Limb (tissue), 2 donors: ENCODE measurements at regions not wholly inside any gene's neighbourhood (a gene's known extent, or its start where the extent isn't known, plus 50 kb on each side); places are given as distances from the start of the nearest gene placed in this dataset.
"Not testable (repeated sequence)": the region's sequence is repeated elsewhere in the genome, so short reads cannot be mapped to it uniquely, and the experiment has no call there.

ENCODE experiments used
- DNase-seq, 2 donors: peaks; one replicate each; pipeline ENCODE4 v3.0.0-alpha.2; 2016; ENCODE audit errors: extremely low spot score in 2 of 2

GRCh38 chrX:15127010-15127409 lies 142.9 kb downstream of the ASB9 start:
- no peak for DNase-seq

- DNase-seq: no peak
Observed at GRCh38 chrX:15116900-15117299, 153.0 kb downstream of the ASB9 start.

- peak in 1 of 2 donors; percentile 12 for DNase-seq
Observed at GRCh38 chrX:15114743-15115566, 154.9 kb downstream of the ASB9 start.

DNA sequence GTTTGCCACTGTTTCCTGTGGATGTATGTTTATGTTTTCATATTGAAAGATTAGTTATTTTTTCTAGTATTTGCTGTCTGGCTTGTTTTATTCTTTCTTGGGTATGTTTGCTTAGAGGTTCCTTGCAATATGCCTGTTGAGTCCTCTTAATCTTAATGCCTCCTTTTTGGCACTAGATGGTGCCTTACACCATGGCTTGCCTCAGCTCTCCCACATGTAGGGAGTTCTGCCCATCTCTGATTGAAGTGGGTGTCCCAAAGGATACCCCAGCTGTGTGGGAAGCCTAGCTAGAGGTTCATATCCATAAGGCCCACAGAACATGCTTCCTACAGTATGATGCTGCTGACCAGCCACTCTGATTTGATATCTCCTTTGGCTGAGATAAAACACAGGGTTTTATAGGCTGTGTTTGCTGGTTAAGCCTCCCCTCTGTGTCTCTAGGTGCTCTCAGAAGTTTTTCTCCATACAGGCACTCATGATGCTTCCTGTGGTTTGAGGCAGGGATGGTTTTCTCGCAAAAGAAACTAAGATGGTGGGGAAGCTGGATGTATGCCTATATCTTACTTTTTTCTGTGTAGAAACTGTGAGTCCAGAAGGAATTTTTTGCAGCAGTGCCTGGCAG lies 162.4 kb downstream of the ASB9 start:
- DNase-seq: no peak

- no peak for DNase-seq
Observed at GRCh38 chrX:15098505-15098904, 171.4 kb downstream of the ASB9 start.

- DNase-seq: no peak
Observed at GRCh38 chrX:15087747-15088146, 182.1 kb downstream of the ASB9 start.

DNA sequence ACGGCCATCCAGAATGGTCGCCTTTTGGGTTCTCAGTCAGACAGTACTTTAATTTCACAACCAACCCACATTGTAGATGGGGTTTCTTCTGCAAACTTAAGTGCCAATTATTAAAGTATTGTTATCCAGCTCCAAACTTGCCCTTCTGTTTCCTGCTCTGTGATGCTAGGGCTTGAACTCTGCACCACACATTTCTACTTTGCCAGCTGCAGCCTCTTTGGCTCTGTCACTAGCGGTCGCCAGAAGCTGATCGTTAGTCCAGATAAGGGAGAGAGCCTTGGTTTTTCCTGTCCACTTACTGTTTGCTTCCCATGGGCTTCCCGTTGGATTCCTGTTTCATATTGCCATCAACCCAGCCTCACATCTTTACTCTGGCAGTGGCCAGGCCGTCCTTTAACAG lies 196.6 kb downstream of the ASB9 start:
- no peak for DNase-seq

DNA sequence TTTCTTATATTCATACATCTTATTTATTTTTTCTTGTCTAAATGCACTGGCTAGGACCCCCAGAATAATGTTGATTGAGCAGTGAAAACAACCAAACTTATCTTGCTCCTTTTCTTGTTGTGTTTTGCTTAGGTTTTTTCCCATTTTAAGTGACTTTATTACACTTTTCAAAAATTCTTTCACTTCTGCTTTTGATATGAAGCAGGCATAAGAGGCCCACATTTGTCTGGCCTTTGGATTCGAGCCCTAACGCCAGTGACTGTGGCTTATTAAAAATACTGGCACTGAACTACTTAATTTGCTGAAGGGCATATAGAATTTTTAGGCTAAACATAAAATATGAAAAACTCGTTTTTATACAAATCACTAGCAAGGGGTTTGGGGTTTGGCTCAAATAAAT lies 197.0 kb downstream of the ASB9 start:
- DNase-seq: no peak

DNA sequence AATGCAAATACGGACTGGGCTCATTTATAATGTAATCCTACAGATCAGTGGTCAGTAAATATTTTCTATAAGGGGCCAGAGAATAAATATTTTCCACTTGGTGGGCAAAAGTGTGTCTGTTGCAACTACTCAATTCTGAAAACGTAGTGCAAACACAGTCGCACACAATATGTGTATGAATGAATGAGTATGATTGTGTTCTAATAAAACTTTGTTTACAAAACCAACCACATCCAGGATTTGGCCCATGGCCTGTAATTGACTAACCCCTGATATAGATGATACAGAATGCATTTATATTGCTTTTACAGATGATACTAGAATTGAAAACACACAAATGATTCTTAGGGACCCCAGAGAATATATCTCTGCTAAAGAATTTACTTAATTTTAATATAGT lies 197.6 kb downstream of the ASB9 start:
- DNase-seq: no peak

- DNase-seq: no peak
Observed at GRCh38 chrX:15059474-15059873, 186.3 kb downstream of the MOSPD2 start.

GRCh38 chrX:15056044-15056443 lies 182.8 kb downstream of the MOSPD2 start:
- no peak for DNase-seq

DNA sequence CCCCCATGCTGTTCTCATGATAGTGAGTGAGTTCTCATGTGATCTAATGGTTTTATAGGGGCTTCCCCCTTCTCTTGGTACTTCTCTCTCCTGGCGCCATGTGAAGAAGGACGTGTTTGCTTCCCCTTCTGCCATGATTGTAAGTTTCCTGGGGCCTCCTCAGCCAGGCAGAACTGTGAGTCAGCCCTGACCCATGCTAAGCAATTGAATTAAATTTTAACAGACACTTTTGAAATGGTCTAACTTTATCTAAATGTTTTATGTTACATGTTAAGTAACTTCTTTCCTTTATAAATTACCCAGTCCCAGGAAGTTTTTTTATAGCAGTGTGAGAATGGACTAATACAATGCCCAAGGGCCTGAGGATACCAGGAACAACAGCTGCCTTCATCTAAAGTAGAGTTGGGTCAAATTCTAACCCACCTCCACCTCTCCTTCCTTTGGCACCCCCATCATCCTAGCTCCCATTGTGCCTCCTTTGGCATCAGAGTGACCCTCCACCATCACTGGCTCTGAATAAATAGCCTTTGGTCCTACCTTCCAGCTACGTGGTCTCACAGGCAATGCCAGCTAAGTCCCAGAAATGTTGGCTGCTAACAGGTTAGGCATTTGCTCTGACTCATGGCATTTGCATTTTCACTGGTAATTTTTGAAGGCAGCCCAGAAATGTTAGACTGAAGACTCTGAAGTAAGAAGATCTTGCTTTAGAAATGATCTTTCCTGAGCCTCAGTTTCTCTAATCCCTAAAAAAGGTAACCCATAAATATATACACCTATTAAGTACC lies 182.1 kb downstream of the MOSPD2 start:
- no peak for DNase-seq

- DNase-seq: no peak
Observed at GRCh38 chrX:15050395-15050794, 177.2 kb downstream of the MOSPD2 start.

GRCh38 chrX:15043538-15043937 lies 170.3 kb downstream of the MOSPD2 start:
- DNase-seq: no peak

- DNase-seq: no peak
Observed at GRCh38 chrX:15033917-15034316, 160.7 kb downstream of the MOSPD2 start.

DNA sequence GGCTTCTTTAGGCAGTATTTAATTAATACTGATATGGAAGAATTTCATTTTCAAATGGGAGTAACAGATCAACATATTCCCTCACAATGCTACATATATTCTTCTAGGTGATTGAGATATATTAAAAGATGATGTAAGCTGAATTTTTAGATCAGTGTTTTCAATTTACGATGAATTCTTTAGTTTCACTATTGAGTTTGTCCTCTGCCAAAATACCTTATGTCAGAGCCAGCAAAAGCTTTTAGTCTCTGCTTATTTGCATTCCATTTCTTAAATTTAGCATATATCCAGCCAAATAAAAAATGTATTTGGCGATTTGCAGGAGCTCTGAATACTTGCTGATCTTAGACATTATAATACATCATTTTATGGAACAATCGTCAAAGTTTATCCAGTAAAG lies 144.3 kb downstream of the MOSPD2 start:
- DNase-seq: peak in 1 of 2 donors; percentile 10

DNA sequence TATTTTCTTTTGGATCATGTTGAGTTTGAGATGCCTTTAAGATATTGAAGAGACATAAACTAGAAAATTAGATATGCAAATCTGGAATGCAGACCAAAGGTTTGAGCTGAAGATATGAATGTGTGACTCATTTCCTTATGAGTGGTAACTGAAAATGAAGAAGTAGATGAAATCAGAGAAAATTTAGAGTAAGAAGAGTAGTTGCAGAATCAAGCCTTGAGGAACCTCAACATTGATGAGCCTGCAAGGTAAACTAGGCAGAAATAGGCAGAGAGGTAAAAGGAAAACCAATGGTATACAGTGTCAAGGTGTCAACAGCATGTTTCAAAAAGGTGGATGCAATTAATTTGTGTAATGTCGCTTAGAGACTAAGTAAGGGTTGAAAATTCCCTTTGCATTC lies 142.8 kb downstream of the MOSPD2 start:
- no peak for DNase-seq

DNA sequence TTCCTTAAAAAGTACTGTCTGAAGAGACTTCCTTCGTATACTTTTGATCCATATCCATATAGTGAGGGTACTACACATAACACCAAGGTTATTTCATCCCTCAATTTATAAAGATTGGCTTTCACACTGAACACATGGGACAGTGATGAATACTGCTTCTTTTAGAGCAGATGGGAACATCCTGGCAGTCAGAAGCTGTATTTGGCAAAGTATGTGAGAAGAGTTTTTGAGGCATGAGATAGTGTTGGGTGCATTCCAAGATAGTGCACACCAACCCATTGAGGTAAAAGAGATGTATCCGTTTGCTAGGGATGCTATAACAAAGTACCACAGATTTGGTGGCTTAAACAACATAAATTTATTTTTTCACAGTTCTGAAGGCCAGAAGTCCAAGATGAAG lies 141.1 kb downstream of the MOSPD2 start:
- DNase-seq: no peak

GRCh38 chrX:15013461-15013860 lies 140.2 kb downstream of the MOSPD2 start:
- DNase-seq: no peak

GRCh38 chrX:14997271-14997670 lies 124.0 kb downstream of the MOSPD2 start:
- DNase-seq: no peak

- DNase-seq: not testable (repeated sequence)
Observed at GRCh38 chrX:14984425-14984824, 111.2 kb downstream of the MOSPD2 start.
